ENCODE measurements at regions not wholly inside any gene's neighbourhood (a gene's known extent, or its start where the extent isn't known, plus 50 kb on each side); places are given as distances from the start of the nearest gene placed in this dataset.
"Not testable (repeated sequence)": the region's sequence is repeated elsewhere in the genome, so short reads cannot be mapped to it uniquely, and the experiment has no call there.

GRCh38 chr22:23448499-23449288, 131.4 kb downstream of the IGLL1 start:
- not testable (repeated sequence) for DNase-seq (ENCODE audit: low spot score)

GRCh38 chr22:23446796-23447350, 133.2 kb downstream of the IGLL1 start:
- intact Hi-C loops (cut with DNase I), result no loop called here

More at GRCh38 chr22:23448499-23449288, 131.4 kb downstream of the IGLL1 start:
- intact Hi-C loops (cut with DNase I), result not testable (repeated sequence)

GRCh38 chr22:23446194-23446593, 133.9 kb downstream of the IGLL1 start:
- intact Hi-C loops (cut with DNase I); DNase-seq (ENCODE audit: low spot score): not testable (repeated sequence)

More at GRCh38 chr22:23446796-23447350, 133.2 kb downstream of the IGLL1 start:
- DNase-seq (ENCODE audit: low spot score), result no peak

DNA sequence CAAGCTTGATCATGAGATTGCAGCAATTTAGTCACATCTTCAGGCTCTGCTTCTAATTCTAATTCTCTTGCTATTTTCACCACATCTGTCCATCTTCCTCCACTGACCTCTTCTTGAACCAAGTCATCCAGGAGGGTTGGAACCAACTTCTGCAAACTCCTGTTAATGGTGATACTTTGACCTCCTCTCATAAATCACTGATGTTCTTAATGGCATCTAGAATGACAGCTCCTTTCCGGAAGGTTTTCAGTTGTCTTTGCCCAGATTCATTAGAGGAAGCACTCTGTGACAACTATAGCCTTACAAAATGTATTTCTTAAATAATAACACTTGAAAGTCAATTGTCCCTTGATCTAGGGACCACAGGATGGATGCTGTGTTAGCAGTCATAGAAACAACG, 136.2 kb downstream of the IGLL1 start:
- intact Hi-C loops (cut with DNase I); DNase-seq (ENCODE audit: low spot score): not testable (repeated sequence)

DNA sequence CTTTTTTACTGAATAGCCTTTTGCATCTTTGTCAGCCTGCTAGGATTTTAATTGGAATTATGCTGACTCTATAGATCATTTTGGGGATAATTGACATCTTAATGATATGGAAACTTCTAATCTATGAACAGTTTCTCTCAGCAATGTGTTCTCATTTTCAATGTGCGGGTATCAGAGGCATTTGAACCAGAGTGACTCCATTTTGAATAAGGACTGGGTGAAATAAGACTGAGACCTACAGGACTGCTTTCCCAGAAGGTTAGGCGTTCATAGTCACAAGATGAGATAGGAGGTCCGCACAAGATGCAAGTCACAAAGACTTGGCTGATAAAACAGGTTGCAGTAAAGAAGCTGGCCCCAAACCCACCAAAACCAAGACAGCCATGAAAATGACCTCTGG, 140.5 kb downstream of the IGLL1 start:
- intact Hi-C loops (cut with DNase I); DNase-seq (ENCODE audit: low spot score): not testable (repeated sequence)

DNA sequence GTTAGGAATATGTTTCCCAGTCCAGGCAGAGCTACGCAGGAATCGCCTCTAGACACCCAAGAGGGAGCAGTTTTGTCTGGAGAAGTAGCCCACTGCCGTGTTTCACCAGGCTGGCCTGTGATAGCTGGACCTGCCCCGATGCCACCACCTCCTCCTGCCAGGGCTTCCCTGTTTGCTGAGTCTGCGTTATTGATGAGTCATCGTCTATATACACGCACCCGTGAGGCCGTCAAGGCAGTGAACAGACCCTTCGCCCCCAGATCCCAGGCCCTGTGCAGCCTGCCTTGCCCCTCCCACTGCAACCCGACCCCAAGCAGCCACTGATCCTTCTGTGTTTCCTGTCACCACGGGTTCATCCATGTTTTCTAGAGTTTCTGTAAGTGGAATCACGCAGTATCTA, 141.9 kb downstream of the IGLL1 start:
- DNase-seq (ENCODE audit: low spot score), result no peak
- intact Hi-C loops (cut with DNase I), result no loop called here

DNA sequence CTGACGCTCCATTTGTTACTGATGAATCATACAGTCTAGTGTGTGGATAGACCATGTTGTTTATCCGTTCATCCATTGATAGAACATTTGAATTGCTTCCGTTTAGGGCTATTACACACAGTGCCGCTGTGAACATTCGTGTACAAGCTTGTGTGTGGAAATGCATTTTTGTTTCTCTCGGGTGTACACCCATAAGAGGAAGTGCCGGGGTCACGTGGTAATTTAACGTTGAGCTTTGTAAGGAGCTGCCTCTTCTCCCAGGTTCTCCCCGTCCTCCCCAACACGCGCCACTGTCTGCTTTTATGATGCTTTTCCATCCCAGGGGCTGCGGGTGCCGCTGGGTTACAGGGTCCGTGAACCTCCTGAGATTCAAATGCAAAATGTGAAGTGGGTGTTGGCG, 142.3 kb downstream of the IGLL1 start:
- DNase-seq (ENCODE audit: low spot score), result no peak
- intact Hi-C loops (cut with DNase I), result no loop called here

DNA sequence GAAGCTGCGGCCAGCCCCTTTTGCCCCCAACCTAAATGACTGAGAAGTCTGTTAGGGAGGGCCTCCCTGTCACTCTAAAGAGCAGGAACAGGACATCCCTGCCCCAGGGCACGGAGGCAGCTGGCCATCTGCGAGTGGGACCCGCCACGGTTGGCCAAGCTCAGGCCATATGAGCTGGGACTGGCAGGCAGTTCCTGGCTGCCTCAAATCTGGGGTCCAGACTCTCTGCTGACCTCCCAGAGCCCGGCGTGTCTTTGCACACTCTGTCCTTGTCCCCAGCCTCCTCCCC, 143.0 kb downstream of the IGLL1 start:
- DNase-seq (ENCODE audit: low spot score); intact Hi-C loops (cut with DNase I): not testable (repeated sequence)

- intact Hi-C loops (cut with DNase I); DNase-seq (ENCODE audit: low spot score): not testable (repeated sequence)
These were observed 143.6 kb downstream of the IGLL1 start for GRCh38 chr22:23436354-23437106.

- intact Hi-C loops (cut with DNase I); DNase-seq (ENCODE audit: low spot score): not testable (repeated sequence)
These were observed 144.9 kb downstream of the IGLL1 start for GRCh38 chr22:23435186-23435585.

DNA sequence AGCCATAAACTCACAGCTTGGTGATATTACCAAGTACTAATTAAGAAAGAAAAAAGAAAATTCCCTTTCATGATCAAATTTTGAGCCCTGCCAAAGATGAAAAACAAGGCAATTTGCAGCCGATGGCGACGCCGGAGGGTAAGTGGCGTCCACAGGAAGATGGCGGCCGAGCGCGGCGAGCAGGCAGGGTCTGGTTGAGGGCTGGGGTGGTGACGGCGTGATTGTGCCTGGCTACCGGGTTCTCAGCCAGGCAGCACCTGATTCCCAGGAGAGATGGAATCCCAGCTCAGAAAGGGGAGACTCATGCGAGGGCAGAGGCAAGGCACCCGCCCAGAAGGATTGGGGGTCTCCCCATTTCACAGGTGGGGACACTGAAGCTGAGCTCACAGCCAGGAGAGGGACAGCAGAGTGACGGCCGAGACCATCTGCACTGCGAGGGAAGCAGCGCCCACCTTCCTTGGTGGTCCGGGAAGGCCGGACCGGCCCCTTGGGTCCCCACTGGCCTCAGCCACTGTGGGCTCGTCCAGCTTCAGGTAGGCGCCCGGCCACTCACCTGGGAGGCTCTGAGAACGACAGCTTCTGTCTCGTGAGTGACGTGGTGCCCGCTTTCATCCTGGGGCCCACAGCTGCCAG, 145.8 kb downstream of the IGLL1 start:
- DNase-seq (ENCODE audit: low spot score); intact Hi-C loops (cut with DNase I): not testable (repeated sequence)

DNA sequence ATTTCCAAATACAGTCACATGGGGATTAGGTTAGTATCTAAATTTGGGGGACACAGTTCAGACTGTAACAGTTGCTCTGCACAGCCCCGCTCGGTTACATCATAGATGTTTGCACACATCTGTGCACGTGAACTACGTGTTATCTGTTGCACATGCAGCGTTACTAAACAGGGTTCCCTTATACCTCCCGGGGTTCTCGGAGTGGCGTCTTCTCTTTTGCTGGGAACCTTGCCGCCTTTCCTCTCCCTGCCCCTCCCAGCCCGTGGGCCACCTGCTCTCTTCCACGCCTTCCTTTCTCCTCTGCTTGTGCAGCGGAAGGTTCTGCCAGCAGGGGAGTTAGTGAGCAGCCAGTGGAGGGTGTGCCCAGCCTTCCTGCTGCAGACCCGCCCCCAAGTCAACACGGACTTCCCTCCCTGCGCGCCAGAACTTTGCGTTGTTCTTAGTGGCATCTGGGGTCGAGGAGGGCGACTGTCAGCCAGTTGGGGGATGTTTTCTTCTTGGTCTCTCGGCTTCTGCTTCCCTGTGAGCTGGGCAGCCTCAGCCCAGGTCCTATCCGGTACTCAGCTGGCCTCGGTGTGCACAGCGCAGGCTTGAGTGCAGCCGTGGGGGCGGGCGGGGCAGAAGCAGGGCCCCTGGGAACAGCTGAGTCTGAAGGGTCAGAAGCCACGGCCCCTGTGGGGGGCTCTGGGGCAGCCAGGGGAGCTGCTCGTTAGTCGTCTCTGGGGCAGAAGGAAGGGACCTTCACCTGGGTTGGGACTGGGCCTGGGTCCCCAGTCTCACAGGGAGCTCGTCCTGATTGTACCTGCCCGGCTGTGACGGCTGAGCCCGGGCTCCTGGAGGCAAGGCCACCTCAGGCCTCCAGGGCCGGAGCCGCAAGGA, 146.7 kb downstream of the IGLL1 start:
- DNase-seq (ENCODE audit: low spot score); intact Hi-C loops (cut with DNase I): not testable (repeated sequence)

DNA sequence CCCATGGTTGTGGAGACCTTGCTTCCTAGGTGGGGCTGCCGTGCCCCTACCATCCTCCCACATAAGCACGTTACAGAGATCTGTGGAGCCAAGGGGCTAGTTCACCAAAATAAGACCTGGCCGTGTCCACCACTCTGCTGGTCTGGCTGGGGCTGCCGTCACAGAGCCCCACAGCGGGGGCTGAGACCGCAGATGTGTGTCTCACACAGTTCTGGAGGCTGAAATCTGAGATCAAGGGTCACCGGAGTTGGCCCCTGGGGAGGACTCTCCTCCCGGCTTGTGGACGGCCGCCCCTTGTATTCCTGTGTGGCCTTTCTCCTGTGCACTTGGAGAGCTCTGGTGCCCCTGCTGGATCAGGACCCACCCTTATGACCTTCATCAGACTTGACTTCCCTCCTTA, 147.4 kb downstream of the IGLL1 start:
- DNase-seq (ENCODE audit: low spot score); intact Hi-C loops (cut with DNase I): not testable (repeated sequence)

DNA sequence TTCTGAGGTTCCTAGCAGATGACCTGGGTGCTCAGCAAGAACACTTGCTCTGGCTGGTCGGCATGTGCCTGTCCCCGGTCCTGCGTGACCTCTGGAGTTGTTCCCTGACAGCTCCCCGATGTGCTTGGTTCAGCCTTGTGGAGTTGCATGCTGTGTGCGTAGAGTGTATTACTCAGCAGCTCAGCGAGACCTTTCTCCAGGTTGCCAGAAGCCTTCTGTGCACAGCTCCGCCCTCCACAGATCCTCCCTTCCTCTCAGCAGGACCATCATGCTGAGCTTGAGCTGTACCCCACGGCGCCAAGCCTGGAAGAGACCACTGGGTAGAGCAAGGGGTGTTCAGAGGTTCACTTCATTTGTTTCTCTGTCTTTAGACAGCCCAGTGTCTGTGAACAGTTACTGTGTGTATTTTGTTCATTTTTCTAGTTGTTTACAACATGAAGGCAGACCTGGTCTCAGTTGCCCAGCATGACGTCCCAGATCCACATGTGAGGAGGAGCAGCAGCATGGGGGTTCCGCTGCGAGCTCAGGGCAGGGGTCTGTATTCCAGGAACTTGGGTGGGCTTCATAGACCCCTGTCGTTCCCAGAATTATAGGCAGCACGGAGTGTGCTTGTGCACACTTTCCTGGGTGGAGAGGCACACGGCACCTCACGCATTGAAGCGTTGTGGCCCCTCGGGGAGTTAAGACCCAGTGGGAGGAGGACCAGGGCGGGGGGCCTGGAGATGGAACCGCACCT, 148.6 kb downstream of the IGLL1 start:
- DNase-seq (ENCODE audit: low spot score), result no peak
- intact Hi-C loops (cut with DNase I), result no loop called here

DNA sequence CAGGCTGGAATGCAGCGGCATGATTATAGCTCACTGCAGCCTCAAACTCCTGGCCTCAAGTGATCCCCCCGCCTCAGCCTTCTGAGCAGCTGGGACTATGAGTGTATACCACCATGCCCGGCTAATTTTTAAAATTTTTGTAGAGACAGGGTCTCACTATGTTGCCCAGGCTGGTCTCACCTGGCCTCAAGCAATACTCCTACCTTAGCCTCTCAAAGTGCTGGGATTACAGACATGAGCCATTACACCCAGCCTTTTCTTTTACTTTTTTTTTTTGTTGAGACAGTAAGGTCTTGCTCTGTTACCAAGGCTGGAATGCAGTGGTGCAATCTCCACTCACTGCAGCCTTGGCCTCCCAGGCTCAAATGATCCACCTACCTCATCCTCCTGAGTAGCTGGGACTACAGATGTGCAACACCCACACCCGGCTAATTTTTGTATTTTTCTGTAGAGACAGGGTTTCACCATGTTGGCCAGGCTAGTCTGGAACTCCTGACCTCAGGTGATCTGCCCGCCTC, 155.5 kb downstream of the IGLL1 start:
- DNase-seq (ENCODE audit: low spot score); intact Hi-C loops (cut with DNase I): not testable (repeated sequence)

- intact Hi-C loops (cut with DNase I), result no loop called here
- no peak for DNase-seq (ENCODE audit: low spot score)
These were observed 156.1 kb downstream of the IGLL1 start for GRCh38 chr22:23424031-23424430.

DNA sequence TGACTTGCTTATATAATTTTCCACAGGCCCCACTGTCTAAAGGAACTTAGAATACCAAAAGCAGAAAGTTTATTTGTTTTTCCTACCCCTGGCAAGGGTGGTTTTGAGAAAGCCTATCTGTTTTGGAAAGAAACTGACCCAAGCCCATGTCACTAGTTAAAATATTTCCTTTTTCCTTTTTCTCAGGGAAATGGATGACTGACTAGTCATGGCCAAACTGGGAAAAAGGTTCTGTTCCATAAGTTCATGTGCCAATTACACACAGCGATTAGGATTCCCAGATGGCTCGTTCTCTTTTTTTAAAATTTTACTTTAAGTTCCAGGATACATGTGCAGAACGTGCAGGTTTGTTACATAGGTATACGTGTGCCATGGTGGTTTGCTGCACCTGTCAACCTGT, 157.8 kb downstream of the IGLL1 start:
- intact Hi-C loops (cut with DNase I); DNase-seq (ENCODE audit: low spot score): not testable (repeated sequence)

DNA sequence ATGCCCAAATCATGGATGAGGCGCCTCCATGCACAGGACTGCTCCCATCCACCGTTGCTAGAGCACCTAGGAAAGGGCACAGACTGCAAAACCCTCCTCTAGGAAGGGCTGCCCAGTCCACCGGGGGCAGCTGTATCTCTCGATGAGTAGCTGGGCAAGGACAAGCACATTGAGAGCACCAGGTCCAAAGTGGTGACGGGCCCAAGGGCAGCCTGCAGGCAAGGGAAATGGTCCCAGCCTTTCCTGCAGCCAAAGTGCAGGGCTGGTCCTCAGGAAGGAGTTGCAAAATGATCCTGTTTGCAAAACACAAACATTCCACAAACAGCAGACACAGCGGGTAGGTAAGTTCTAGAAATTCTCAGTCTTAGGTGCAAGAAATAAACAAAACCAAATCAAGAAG, 158.8 kb downstream of the IGLL1 start:
- intact Hi-C loops (cut with DNase I); DNase-seq (ENCODE audit: low spot score): not testable (repeated sequence)
